Astrocyte (in vitro differentiated cells and primary cell): ENCODE measurements at regions not wholly inside any gene's neighbourhood (a gene's known extent, or its start where the extent isn't known, plus 50 kb on each side); places are given as distances from the start of the nearest gene placed in this dataset.

Source experiments
- DNase-seq: peaks from one replicate; pipeline ENCODE4 v3.0.0-alpha.2; 2010; ENCODE audit warnings: low read depth
- FAIRE-seq: peaks from 2 replicates; lab custom pipeline; 2011; peaks lifted over from hg19 to GRCh38; lab: Jason Lieb, UNC
- H2AFZ ChIP-seq: 2 replicates; pipeline ENCODE4 v1.6.0; 2012; ENCODE audit warnings: low read depth, low read length, inconsistent platforms
- H3K27ac ChIP-seq: 2 replicates; pipeline ENCODE4 v1.5.1; 2011; ENCODE audit warnings: low read depth, low read length, inconsistent platforms
- H3K27me3 ChIP-seq: 2 replicates; pipeline ENCODE4 v1.6.0; 2011; ENCODE audit warnings: low read length, inconsistent platforms; ENCODE audit not compliant: insufficient read depth
- H3K36me3 ChIP-seq: 2 replicates; pipeline ENCODE4 v1.5.1; 2011; ENCODE audit warnings: low read length, inconsistent platforms; ENCODE audit not compliant: insufficient read depth
- H3K4me1 ChIP-seq: 2 replicates; pipeline ENCODE4 v1.5.1; 2011; ENCODE audit warnings: low read length, inconsistent platforms; ENCODE audit not compliant: insufficient read depth
- H3K4me2 ChIP-seq: 2 replicates; pipeline ENCODE4 v1.6.0; 2012; ENCODE audit warnings: low read length, inconsistent platforms
- H3K4me3 ChIP-seq: 2 replicates; pipeline ENCODE4 v1.5.1; 2011; ENCODE audit warnings: low read depth, mild to moderate bottlenecking, low read length, inconsistent platforms; ENCODE audit not compliant: insufficient read depth
- H3K79me2 ChIP-seq: 2 replicates; pipeline ENCODE4 v1.6.0; 2012; ENCODE audit warnings: mild to moderate bottlenecking, low read length, inconsistent platforms; ENCODE audit not compliant: insufficient read depth
- H3K9ac ChIP-seq: 2 replicates; pipeline ENCODE4 v1.6.0; 2012; ENCODE audit warnings: mild to moderate bottlenecking, low read length, inconsistent platforms
- H3K9me3 ChIP-seq: 2 replicates; pipeline ENCODE4 v1.5.1; 2012; ENCODE audit warnings: low read depth, mild to moderate bottlenecking, low read length, inconsistent platforms; ENCODE audit not compliant: insufficient read depth
- H4K20me1 ChIP-seq: 2 replicates; pipeline ENCODE4 v1.6.0; 2012; ENCODE audit warnings: low read length, inconsistent platforms; ENCODE audit not compliant: insufficient read depth
- H3K27ac Mint-ChIP-seq: one replicate; pipeline ENCODE4 v1.8.0; 2021; ENCODE audit warnings: mild to moderate bottlenecking, mixed read lengths; ENCODE audit not compliant: unreplicated experiment
- H3K27me3 Mint-ChIP-seq: one replicate; pipeline ENCODE4 v1.8.0; 2021; ENCODE audit warnings: low read depth, mixed read lengths; ENCODE audit not compliant: unreplicated experiment
- H3K36me3 Mint-ChIP-seq: one replicate; pipeline ENCODE4 v1.8.0; 2021; ENCODE audit warnings: low read depth, mixed read lengths; ENCODE audit not compliant: unreplicated experiment
- H3K4me1 Mint-ChIP-seq: one replicate; pipeline ENCODE4 v1.8.0; 2021; ENCODE audit warnings: low read depth, mixed read lengths; ENCODE audit not compliant: unreplicated experiment
- H3K4me3 Mint-ChIP-seq: one replicate; pipeline ENCODE4 v1.8.0; 2021; ENCODE audit warnings: mild to moderate bottlenecking, moderate library complexity, mixed read lengths; ENCODE audit not compliant: unreplicated experiment
- H3K9me3 Mint-ChIP-seq: one replicate; pipeline ENCODE4 v1.8.0; 2021; ENCODE audit warnings: mild to moderate bottlenecking, mixed read lengths; ENCODE audit not compliant: unreplicated experiment
- EZH2 ChIP-seq: IDR thresholded peaks from 2 replicates; pipeline ENCODE4 v1.6.1; 2012; ENCODE audit warnings: mild to moderate bottlenecking, low read length, inconsistent platforms; ENCODE audit not compliant: insufficient read depth
- TF ChIP-seq, protein P1 (sequence below): IDR thresholded peaks from 2 replicates; pipeline ENCODE4 v1.5.1; 2011; ENCODE audit warnings: low read depth, mild to moderate bottlenecking, inconsistent platforms, low read length, moderate library complexity; ENCODE audit not compliant: insufficient read depth

- H3K4me3 Mint-ChIP-seq, result no peak overlapping the region
- H3K4me3 ChIP-seq, result no peak overlapping the region
- no peak overlapping the region for H3K9ac ChIP-seq
- H3K79me2 ChIP-seq, result no peaks in the 10 kb centered on the region
- no peak overlapping the region for H2AFZ ChIP-seq
- H3K27ac ChIP-seq, result no peak overlapping the region
- no peaks in the 10 kb centered on the region for H3K36me3 Mint-ChIP-seq
- H3K9me3 ChIP-seq, result no peaks in the 10 kb centered on the region
- H3K4me1 Mint-ChIP-seq, result no peaks in the 10 kb centered on the region
- no peaks in the 10 kb centered on the region for H3K36me3 ChIP-seq
- H3K4me1 ChIP-seq, result no peaks in the 10 kb centered on the region
- H3K27ac Mint-ChIP-seq, result no peak overlapping the region
- H3K9me3 Mint-ChIP-seq, result peaks cover 2% of the 10 kb centered on the region
- DNase-seq (no peak), FAIRE-seq (no peak)
- peaks cover 9% of the 10 kb centered on the region for H3K27me3 Mint-ChIP-seq
- peaks cover 5% of the 10 kb centered on the region for H3K27me3 ChIP-seq
- H4K20me1 ChIP-seq, result no peaks in the 10 kb centered on the region
- no peak for TF ChIP-seq EZH2
- TF ChIP-seq, protein P1, sequence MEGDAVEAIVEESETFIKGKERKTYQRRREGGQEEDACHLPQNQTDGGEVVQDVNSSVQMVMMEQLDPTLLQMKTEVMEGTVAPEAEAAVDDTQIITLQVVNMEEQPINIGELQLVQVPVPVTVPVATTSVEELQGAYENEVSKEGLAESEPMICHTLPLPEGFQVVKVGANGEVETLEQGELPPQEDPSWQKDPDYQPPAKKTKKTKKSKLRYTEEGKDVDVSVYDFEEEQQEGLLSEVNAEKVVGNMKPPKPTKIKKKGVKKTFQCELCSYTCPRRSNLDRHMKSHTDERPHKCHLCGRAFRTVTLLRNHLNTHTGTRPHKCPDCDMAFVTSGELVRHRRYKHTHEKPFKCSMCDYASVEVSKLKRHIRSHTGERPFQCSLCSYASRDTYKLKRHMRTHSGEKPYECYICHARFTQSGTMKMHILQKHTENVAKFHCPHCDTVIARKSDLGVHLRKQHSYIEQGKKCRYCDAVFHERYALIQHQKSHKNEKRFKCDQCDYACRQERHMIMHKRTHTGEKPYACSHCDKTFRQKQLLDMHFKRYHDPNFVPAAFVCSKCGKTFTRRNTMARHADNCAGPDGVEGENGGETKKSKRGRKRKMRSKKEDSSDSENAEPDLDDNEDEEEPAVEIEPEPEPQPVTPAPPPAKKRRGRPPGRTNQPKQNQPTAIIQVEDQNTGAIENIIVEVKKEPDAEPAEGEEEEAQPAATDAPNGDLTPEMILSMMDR, result no peak
- H3K4me2 ChIP-seq, result no peak overlapping the region
Measured at GRCh38 chr4:38504396-38504715, 159.6 kb upstream of the KLF3 start.

DNA sequence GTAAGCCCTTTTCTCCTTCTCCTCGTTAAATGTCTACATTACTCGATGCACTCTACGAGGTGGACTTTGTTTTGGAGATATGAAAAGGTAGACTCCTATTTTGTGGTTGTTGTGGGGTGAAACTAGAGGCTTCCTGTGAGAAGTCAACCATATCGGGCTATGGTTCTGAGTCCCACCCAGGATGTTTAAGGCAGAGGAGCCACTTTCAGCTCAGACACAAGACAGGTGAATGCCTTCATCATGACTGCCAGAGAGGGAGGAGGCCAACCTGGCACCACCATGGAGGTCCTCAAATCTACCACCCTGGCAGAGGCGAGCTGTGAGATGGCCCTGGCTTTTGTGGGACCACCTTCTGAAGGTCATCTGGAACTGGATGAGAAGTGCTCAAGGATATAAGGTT, 154.4 kb upstream of the KLF3 start:
- Mint-ChIP-seq H3K9me3 (peaks cover 6% of the 10 kb centered on the region), H3K36me3 (peaks cover 2% of the 10 kb centered on the region), H3K27me3 (peaks cover 9% of the 10 kb centered on the region), H3K27ac (no peak overlapping the region), H3K4me3 (no peak overlapping the region), H3K4me1 (no peaks in the 10 kb centered on the region)
- Histone ChIP-seq H3K36me3 (no peaks in the 10 kb centered on the region), H3K27ac (no peak overlapping the region), H3K4me1 (no peaks in the 10 kb centered on the region), H4K20me1 (no peaks in the 10 kb centered on the region), H3K9me3 (no peaks in the 10 kb centered on the region), H3K4me3 (no peak overlapping the region), H3K79me2 (no peaks in the 10 kb centered on the region), H3K27me3 (peaks cover 5% of the 10 kb centered on the region), H3K9ac (no peak overlapping the region), H2AFZ (no peak overlapping the region), H3K4me2 (no peak overlapping the region)
- no peak for TF ChIP-seq EZH2
- TF ChIP-seq, protein P1, result no peak
- no peak for DNase-seq
- no peak for FAIRE-seq

GRCh38 chr4:38510201-38510600, 153.8 kb upstream of the KLF3 start:
- Histone ChIP-seq H2AFZ (no peak overlapping the region), H3K36me3 (no peaks in the 10 kb centered on the region), H3K4me1 (no peaks in the 10 kb centered on the region), H3K4me3 (no peak overlapping the region), H3K9me3 (no peaks in the 10 kb centered on the region), H3K9ac (no peak overlapping the region), H3K79me2 (no peaks in the 10 kb centered on the region), H3K27me3 (peaks cover 5% of the 10 kb centered on the region), H4K20me1 (no peaks in the 10 kb centered on the region), H3K27ac (no peak overlapping the region), H3K4me2 (no peak overlapping the region)
- FAIRE-seq (no peak), DNase-seq (no peak)
- Mint-ChIP-seq H3K27ac (no peak overlapping the region), H3K27me3 (peaks cover 9% of the 10 kb centered on the region), H3K36me3 (peaks cover 2% of the 10 kb centered on the region), H3K4me1 (no peaks in the 10 kb centered on the region), H3K4me3 (no peak overlapping the region), H3K9me3 (peaks cover 6% of the 10 kb centered on the region)
- no peak for TF ChIP-seq EZH2
- TF ChIP-seq, protein P1, result no peak
